ENCODE measurements at regions not wholly inside any gene's neighbourhood (a gene's known extent, or its start where the extent isn't known, plus 50 kb on each side); places are given as distances from the start of the nearest gene placed in this dataset.
A peak's percentile ranks its signal among the peaks of the same experiment; 100 is the strongest.

DNA sequence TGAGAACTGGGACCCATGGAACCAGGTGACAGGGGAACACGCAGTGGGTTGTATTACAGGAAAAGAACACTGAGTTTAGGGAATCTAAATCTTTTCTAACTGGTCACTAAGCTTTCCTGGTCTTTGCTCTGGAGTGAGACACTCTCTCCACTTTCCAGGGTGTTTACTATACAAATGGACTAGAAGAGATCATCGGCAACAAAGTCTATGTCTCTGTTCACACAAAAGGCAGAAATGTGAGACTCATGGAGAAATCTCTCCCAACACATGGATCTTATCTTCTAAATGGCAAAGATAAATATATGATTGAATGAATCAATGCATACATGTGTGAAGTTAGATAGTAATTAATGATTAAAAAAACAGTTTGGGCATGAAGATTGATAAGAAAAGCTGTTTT is 101.6 kb upstream of the DPT start:
- TF ChIP-seq, protein P1, sequence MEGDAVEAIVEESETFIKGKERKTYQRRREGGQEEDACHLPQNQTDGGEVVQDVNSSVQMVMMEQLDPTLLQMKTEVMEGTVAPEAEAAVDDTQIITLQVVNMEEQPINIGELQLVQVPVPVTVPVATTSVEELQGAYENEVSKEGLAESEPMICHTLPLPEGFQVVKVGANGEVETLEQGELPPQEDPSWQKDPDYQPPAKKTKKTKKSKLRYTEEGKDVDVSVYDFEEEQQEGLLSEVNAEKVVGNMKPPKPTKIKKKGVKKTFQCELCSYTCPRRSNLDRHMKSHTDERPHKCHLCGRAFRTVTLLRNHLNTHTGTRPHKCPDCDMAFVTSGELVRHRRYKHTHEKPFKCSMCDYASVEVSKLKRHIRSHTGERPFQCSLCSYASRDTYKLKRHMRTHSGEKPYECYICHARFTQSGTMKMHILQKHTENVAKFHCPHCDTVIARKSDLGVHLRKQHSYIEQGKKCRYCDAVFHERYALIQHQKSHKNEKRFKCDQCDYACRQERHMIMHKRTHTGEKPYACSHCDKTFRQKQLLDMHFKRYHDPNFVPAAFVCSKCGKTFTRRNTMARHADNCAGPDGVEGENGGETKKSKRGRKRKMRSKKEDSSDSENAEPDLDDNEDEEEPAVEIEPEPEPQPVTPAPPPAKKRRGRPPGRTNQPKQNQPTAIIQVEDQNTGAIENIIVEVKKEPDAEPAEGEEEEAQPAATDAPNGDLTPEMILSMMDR (conservative IDR thresholded peaks at IDR 0.05): no peak

DNA sequence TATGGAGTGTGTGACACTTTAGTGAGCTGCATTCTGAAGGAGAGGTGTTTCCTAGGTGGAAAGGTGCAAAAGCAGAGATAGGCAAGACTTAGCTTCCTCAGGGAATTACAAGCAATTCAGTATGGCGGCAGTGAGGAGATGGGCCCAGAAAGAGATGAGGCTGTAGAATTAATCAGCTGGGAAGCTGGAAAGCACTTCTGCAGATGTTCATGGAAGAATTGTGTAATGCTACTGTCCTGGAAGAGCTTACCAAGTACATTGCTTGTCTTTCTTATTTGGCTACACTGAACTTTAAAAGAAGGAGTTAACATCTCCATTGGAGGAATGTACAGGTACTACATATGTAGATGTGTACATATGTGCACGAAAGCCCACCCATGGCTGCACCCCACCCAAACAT is 103.7 kb upstream of the DPT start:
- TF ChIP-seq, protein P1 (conservative IDR thresholded peaks at IDR 0.05): no peak
- peaks cover 25% of the 10 kb centered on the region for H3K4me1 Mint-ChIP-seq
- no peaks in the 10 kb centered on the region for H3K27me3 ChIP-seq (ENCODE audit: control insufficient read depth, insufficient read depth, low read length, poor library complexity, severe bottlenecking)
- 98 to 100% methylated on average over 1 to 2 of the region's 2 CpGs for WGBS, 2 experiments (ENCODE audit: insufficient coverage in 1 of 2, insufficient read length in 1 of 2)
- H3K9me3 Mint-ChIP-seq: peaks cover 12% of the 10 kb centered on the region
- H3K27ac Mint-ChIP-seq: no peak overlapping the region
- peaks cover 8% of the 10 kb centered on the region for H3K4me1 ChIP-seq (ENCODE audit: control insufficient read depth, insufficient read depth, low read length)
- H3K9ac ChIP-seq (ENCODE audit: extremely low read depth, low read length, poor library complexity, severe bottlenecking): no peak overlapping the region
- DNase-seq: no peak
- H3K4me3 ChIP-seq (ENCODE audit: low read length): no peak overlapping the region
- no peaks in the 10 kb centered on the region for H3K9me3 ChIP-seq (ENCODE audit: control insufficient read depth, low read length)
- H3K27me3 Mint-ChIP-seq (ENCODE audit: insufficient read depth): no peaks in the 10 kb centered on the region
- H3K4me3 Mint-ChIP-seq: no peak overlapping the region
- no peaks in the 10 kb centered on the region for H3K36me3 ChIP-seq (ENCODE audit: control insufficient read depth, insufficient read depth, low read length)
- peaks cover 2% of the 10 kb centered on the region for H3K36me3 Mint-ChIP-seq (ENCODE audit: low read depth)
- no peak overlapping the region for H3K27ac ChIP-seq (ENCODE audit: low read depth, low read length)

More for the DNA sequence above, 101.6 kb upstream of the DPT start:
- H3K9me3 Mint-ChIP-seq: no peaks in the 10 kb centered on the region
- DNase-seq: no peak
- H3K27ac Mint-ChIP-seq: no peak overlapping the region
- peaks cover 8% of the 10 kb centered on the region for H3K4me1 ChIP-seq (ENCODE audit: control insufficient read depth, insufficient read depth, low read length)
- 94 to 100% methylated on average over 2 of the region's 2 CpGs for WGBS, 2 experiments (ENCODE audit: insufficient coverage in 1 of 2, insufficient read length in 1 of 2)
- no peaks in the 10 kb centered on the region for H3K36me3 ChIP-seq (ENCODE audit: control insufficient read depth, insufficient read depth, low read length)
- no peak overlapping the region for H3K4me3 Mint-ChIP-seq
- H3K9ac ChIP-seq (ENCODE audit: extremely low read depth, low read length, poor library complexity, severe bottlenecking): no peak overlapping the region
- H3K27ac ChIP-seq (ENCODE audit: low read depth, low read length): no peak overlapping the region
- no peaks in the 10 kb centered on the region for H3K9me3 ChIP-seq (ENCODE audit: control insufficient read depth, low read length)
- H3K36me3 Mint-ChIP-seq (ENCODE audit: low read depth): no peaks in the 10 kb centered on the region
- peaks cover 25% of the 10 kb centered on the region for H3K4me1 Mint-ChIP-seq
- no peak overlapping the region for H3K4me3 ChIP-seq (ENCODE audit: low read length)
- no peaks in the 10 kb centered on the region for H3K27me3 ChIP-seq (ENCODE audit: control insufficient read depth, insufficient read depth, low read length, poor library complexity, severe bottlenecking)
- no peaks in the 10 kb centered on the region for H3K27me3 Mint-ChIP-seq (ENCODE audit: insufficient read depth)

DNA sequence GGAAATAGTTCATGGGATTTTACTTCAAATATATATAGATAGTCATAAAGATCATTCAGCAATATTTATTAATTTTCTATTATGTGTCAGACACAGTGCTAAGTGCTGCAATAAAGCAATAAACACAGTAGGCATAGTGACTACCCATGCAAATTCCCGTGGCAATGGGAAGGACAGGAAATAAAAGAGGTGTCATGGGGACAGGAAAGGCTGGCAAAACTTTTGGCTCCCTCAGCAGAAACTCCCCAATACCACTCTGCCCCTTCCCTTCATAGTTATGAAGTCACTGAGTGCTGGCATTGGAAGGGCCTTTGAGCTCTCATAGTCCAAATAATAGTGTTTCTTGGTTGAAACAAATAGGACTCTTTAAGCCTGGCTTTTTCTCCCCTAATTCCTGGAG is 104.4 kb upstream of the DPT start:
- Histone ChIP-seq H3K27me3 (ENCODE audit: control insufficient read depth, insufficient read depth, low read length, poor library complexity, severe bottlenecking) (no peaks in the 10 kb centered on the region), H3K9ac (ENCODE audit: extremely low read depth, low read length, poor library complexity, severe bottlenecking) (no peak overlapping the region), H3K27ac (ENCODE audit: low read depth, low read length) (peak overlapping the region; percentile 42), H3K36me3 (ENCODE audit: control insufficient read depth, insufficient read depth, low read length) (no peaks in the 10 kb centered on the region), H3K4me3 (ENCODE audit: low read length) (no peak overlapping the region), H3K9me3 (ENCODE audit: control insufficient read depth, low read length) (no peaks in the 10 kb centered on the region), H3K4me1 (ENCODE audit: control insufficient read depth, insufficient read depth, low read length) (peaks cover 8% of the 10 kb centered on the region)
- DNase-seq: no peak
- Mint-ChIP-seq H3K9me3 (peaks cover 15% of the 10 kb centered on the region), H3K36me3 (ENCODE audit: low read depth) (peaks cover 3% of the 10 kb centered on the region), H3K27me3 (ENCODE audit: insufficient read depth) (no peaks in the 10 kb centered on the region), H3K4me3 (no peak overlapping the region), H3K4me1 (peaks cover 24% of the 10 kb centered on the region), H3K27ac (no peak overlapping the region)
- TF ChIP-seq, protein P1 (conservative IDR thresholded peaks at IDR 0.05): no peak
- WGBS, 2 experiments (ENCODE audit: insufficient coverage in 1 of 2, insufficient read length in 1 of 2): 61 to 70% methylated on average over 1 of the region's 1 CpG

All from endodermal cell (in vitro differentiated cells).